ENCODE measurements at regions not wholly inside any gene's neighbourhood (a gene's known extent, or its start where the extent isn't known, plus 50 kb on each side); places are given as distances from the start of the nearest gene placed in this dataset.

GRCh38 chrX:52576946-52577345 lies 60.1 kb upstream of the XAGE1B start:
- TF ChIP-seq YY1 (IDR thresholded peaks at IDR 0.05; ENCODE audit: insufficient read depth, insufficient read length) (no peak), ZNF274 (IDR thresholded peaks at IDR 0.05; ENCODE audit: low read depth, low read length) (no peak)
